SK-N-SH treated with all-trans-retinoic acid at 6 μM for 48 hours (cell line): ENCODE measurements at regions not wholly inside any gene's neighbourhood (a gene's known extent, or its start where the extent isn't known, plus 50 kb on each side); places are given as distances from the start of the nearest gene placed in this dataset.

Experiments
- ATAC-seq: fragments of 200-7000 bp; cut with Tn5 transposase; 3 replicates; pipeline ENCODE4 v1.9.1; 2020; ENCODE audit warnings: mild to moderate bottlenecking, moderate library complexity
- ARNTL ChIP-seq: fragments of 450-650 bp; formaldehyde crosslinking; IDR thresholded peaks from 2 replicates; pipeline ENCODE4 v1.5.0; 2020; ENCODE audit warnings: low read depth, mild to moderate bottlenecking, moderate library complexity, borderline replicate concordance
- BACH2 ChIP-seq: fragments of 250-450 bp; sonication (Bioruptor Pico); IDR thresholded peaks from 2 replicates; pipeline ENCODE4 v1.9.0; 2021; ENCODE audit warnings: mild to moderate bottlenecking, borderline replicate concordance
- CREB5 ChIP-seq: fragments of 250-450 bp; sonication (Bioruptor Pico); IDR thresholded peaks from 2 replicates; pipeline ENCODE4 v1.5.1; 2020; ENCODE audit warnings: low read depth, mild to moderate bottlenecking, moderate library complexity
- CSDC2 ChIP-seq: fragments of 250-450 bp; sonication (Bioruptor Pico); IDR thresholded peaks from 2 replicates; pipeline ENCODE4 v1.5.0; 2020; ENCODE audit warnings: mild to moderate bottlenecking, moderate library complexity
- CSRNP3 ChIP-seq: fragments of 250-450 bp; sonication (Bioruptor Pico); IDR thresholded peaks from 2 replicates; pipeline ENCODE4 v1.5.1; 2021; ENCODE audit warnings: mild to moderate bottlenecking, moderate library complexity
- ESRRG ChIP-seq: fragments of 250-450 bp; sonication (Bioruptor Pico); IDR thresholded peaks from 2 replicates; pipeline ENCODE4 v1.6.1; 2021; ENCODE audit warnings: mild to moderate bottlenecking
- GLIS3 ChIP-seq: fragments of 250-450 bp; sonication (Bioruptor Pico); IDR thresholded peaks from 2 replicates; pipeline ENCODE4 v1.5.0; 2020; ENCODE audit warnings: mild to moderate bottlenecking, moderate library complexity
- ISL1 ChIP-seq: fragments of 250-450 bp; sonication (Bioruptor Pico); IDR thresholded peaks from 2 replicates; pipeline ENCODE4 v2.1.2; 2022; ENCODE audit warnings: mild to moderate bottlenecking, moderate library complexity
- OSR1 ChIP-seq: fragments of 250-450 bp; sonication (Bioruptor Pico); IDR thresholded peaks from 2 replicates; pipeline ENCODE4 v1.8.0; 2022; ENCODE audit warnings: moderate library complexity, mild to moderate bottlenecking, inconsistent platforms
- PATZ1 ChIP-seq: fragments of 250-450 bp; sonication (Bioruptor Pico); IDR thresholded peaks from 2 replicates; pipeline ENCODE4 v1.8.0; 2020; ENCODE audit warnings: mild to moderate bottlenecking, moderate library complexity, borderline replicate concordance
- POU6F1 ChIP-seq: fragments of 250-450 bp; sonication (Bioruptor Pico); IDR thresholded peaks from 2 replicates; pipeline ENCODE4 v1.8.0; 2021; ENCODE audit warnings: low read depth, mild to moderate bottlenecking, moderate library complexity, borderline replicate concordance
- PPARA ChIP-seq: fragments of 250-450 bp; sonication (Bioruptor Pico); IDR thresholded peaks from 2 replicates; pipeline ENCODE4 v1.5.0; 2020; ENCODE audit warnings: mild to moderate bottlenecking, borderline replicate concordance
- SNAI2 ChIP-seq: fragments of 250-450 bp; sonication (Bioruptor Pico); IDR thresholded peaks from 2 replicates; pipeline ENCODE4 v1.5.0; 2020; ENCODE audit warnings: mild to moderate bottlenecking, moderate library complexity
- TCF4 ChIP-seq: fragments of 250-450 bp; sonication (Bioruptor Pico); IDR thresholded peaks from 2 replicates; pipeline ENCODE4 v1.8.0; 2021; ENCODE audit warnings: mild to moderate bottlenecking, moderate library complexity, borderline replicate concordance
- TOX ChIP-seq: fragments of 250-450 bp; sonication (Bioruptor Pico); IDR thresholded peaks from 2 replicates; pipeline ENCODE4 v1.8.0; 2021; ENCODE audit warnings: mild to moderate bottlenecking, moderate library complexity, borderline replicate concordance
- TSHZ2 ChIP-seq: fragments of 250-450 bp; sonication (Bioruptor Pico); IDR thresholded peaks from 2 replicates; pipeline ENCODE4 v1.5.0; 2020; ENCODE audit warnings: mild to moderate bottlenecking, moderate library complexity
- ZC3H10 ChIP-seq: fragments of 250-450 bp; sonication (Bioruptor Pico); IDR thresholded peaks from 2 replicates; pipeline ENCODE4 v1.5.1; 2021; ENCODE audit warnings: mild to moderate bottlenecking, moderate library complexity
- ZFP3 ChIP-seq: fragments of 250-450 bp; sonication (Bioruptor Pico); IDR thresholded peaks from 2 replicates; pipeline ENCODE4 v1.5.0; 2020; ENCODE audit warnings: mild to moderate bottlenecking, moderate library complexity
- ZFP30 ChIP-seq: fragments of 450-650 bp; formaldehyde crosslinking; IDR thresholded peaks from 2 replicates; pipeline ENCODE4 v1.5.0; 2022; ENCODE audit warnings: mild to moderate bottlenecking, moderate library complexity
- ZNF565 ChIP-seq: fragments of 450-650 bp; formaldehyde crosslinking; conservative IDR thresholded peaks from 2 replicates; pipeline ENCODE4 v1.5.0; 2020; ENCODE audit warnings: low read depth, mild to moderate bottlenecking, moderate library complexity
- ZNF70 ChIP-seq: fragments of 450-650 bp; formaldehyde crosslinking; IDR thresholded peaks from 2 replicates; pipeline ENCODE4 v1.5.0; 2020; ENCODE audit warnings: mild to moderate bottlenecking, moderate library complexity
- ZNF8 ChIP-seq: fragments of 450-650 bp; formaldehyde crosslinking; IDR thresholded peaks from 2 replicates; pipeline ENCODE4 v1.5.0; 2020; ENCODE audit warnings: mild to moderate bottlenecking, moderate library complexity

GRCh38 chr13:22223411-22223810 lies 552.5 kb downstream of the FGF9 start:
- no peak for TF ChIP-seq ZFP30
- TF ChIP-seq TSHZ2 (CRISPR knock-in tag) = no peak
- TF ChIP-seq OSR1 (CRISPR knock-in tag) = no peak
- TF ChIP-seq ZNF8 (CRISPR knock-in tag) = no peak
- no peak for TF ChIP-seq ARNTL (CRISPR knock-in tag)
- no peak for TF ChIP-seq ESRRG (CRISPR knock-in tag)
- no peak for TF ChIP-seq POU6F1
- TF ChIP-seq ZC3H10 (CRISPR knock-in tag) = no peak
- TF ChIP-seq PATZ1 (CRISPR knock-in tag) = no peak
- TF ChIP-seq PPARA = no peak
- no peak for TF ChIP-seq ZNF70 (CRISPR knock-in tag)
- TF ChIP-seq CSRNP3 (CRISPR knock-in tag) = no peak
- TF ChIP-seq SNAI2 = no peak
- no peak for TF ChIP-seq BACH2 (CRISPR knock-in tag)
- no peak for TF ChIP-seq TOX (CRISPR knock-in tag)
- no peak for TF ChIP-seq TCF4
- ATAC-seq = no peak

- TF ChIP-seq ARNTL (CRISPR knock-in tag) (no peak), SNAI2 (no peak), ZNF565 (no peak), PPARA (no peak), CSDC2 (CRISPR knock-in tag) (no peak)
- TF ChIP-seq, all 23 proteins: peak for 0
- no peak for ATAC-seq
These were observed 555.2 kb downstream of the FGF9 start for GRCh38 chr13:22226086-22226485.

GRCh38 chr13:22227895-22228294 lies 557.0 kb downstream of the FGF9 start:
- TF ChIP-seq TOX (CRISPR knock-in tag) (no peak), CREB5 (no peak), PPARA (no peak), CSDC2 (CRISPR knock-in tag) (no peak), ZNF565 (no peak), ZC3H10 (CRISPR knock-in tag) (no peak), PATZ1 (CRISPR knock-in tag) (no peak), ZFP30 (no peak), ZNF8 (CRISPR knock-in tag) (no peak), ISL1 (CRISPR knock-in tag) (no peak), ESRRG (CRISPR knock-in tag) (no peak), OSR1 (CRISPR knock-in tag) (no peak), CSRNP3 (CRISPR knock-in tag) (no peak), ZFP3 (CRISPR knock-in tag) (no peak), ZNF70 (CRISPR knock-in tag) (no peak), GLIS3 (CRISPR knock-in tag) (no peak), TCF4 (no peak)
- TF ChIP-seq, all 23 proteins: peak for 0
- no peak for ATAC-seq
